H9 (cell line): ENCODE measurements at regions not wholly inside any gene's neighbourhood (a gene's known extent, or its start where the extent isn't known, plus 50 kb on each side); places are given as distances from the start of the nearest gene placed in this dataset.

Experiments
- DNase-seq: peaks from one replicate; pipeline ENCODE4 v3.0.0-alpha.2; 2017
- H2AFZ ChIP-seq: one replicate; pipeline ENCODE4 v1.6.1; 2013; ENCODE audit warnings: mild to moderate bottlenecking, low read length, control low read depth, moderate library complexity
- H2AK5ac ChIP-seq: 2 replicates; pipeline ENCODE4 v1.6.1; 2013; ENCODE audit warnings: low read length, control low read depth, mixed read lengths; ENCODE audit not compliant: insufficient read length
- H2BK120ac ChIP-seq: one replicate; pipeline ENCODE4 v1.6.1; 2013; ENCODE audit warnings: low read depth, mild to moderate bottlenecking, low read length, control low read depth, inconsistent platforms; ENCODE audit not compliant: poor library complexity, severe bottlenecking
- H2BK12ac ChIP-seq: 2 replicates; pipeline ENCODE4 v1.6.1; 2013; ENCODE audit warnings: low read length, control low read depth, mixed read lengths, low read depth; ENCODE audit not compliant: insufficient read length
- H2BK15ac ChIP-seq: 2 replicates; pipeline ENCODE4 v1.6.1; 2013; ENCODE audit warnings: low read depth, low read length, control low read depth
- H2BK20ac ChIP-seq: one replicate; pipeline ENCODE4 v1.6.1; 2013; ENCODE audit warnings: low read depth, mild to moderate bottlenecking, low read length, control low read depth, inconsistent platforms; ENCODE audit not compliant: poor library complexity, severe bottlenecking
- H2BK5ac ChIP-seq: 2 replicates; pipeline ENCODE4 v1.6.1; 2013; ENCODE audit warnings: low read length, control low read depth, mixed read lengths; ENCODE audit not compliant: insufficient read length
- H3K14ac ChIP-seq: 2 replicates; pipeline ENCODE4 v1.6.1; 2013; ENCODE audit warnings: low read length, control low read depth; ENCODE audit not compliant: insufficient read depth
- H3K18ac ChIP-seq: 2 replicates; pipeline ENCODE4 v1.6.1; 2013; ENCODE audit warnings: low read depth, mild to moderate bottlenecking, mixed read lengths, low read length, control low read depth; ENCODE audit not compliant: insufficient read length
- H3K23ac ChIP-seq: 2 replicates; pipeline ENCODE4 v1.6.1; 2013; ENCODE audit warnings: low read length, control low read depth, mixed read lengths, low read depth; ENCODE audit not compliant: insufficient read length
- H3K23me2 ChIP-seq: 2 replicates; pipeline ENCODE4 v1.6.1; 2013; ENCODE audit warnings: low read depth, mild to moderate bottlenecking, mixed read lengths, low read length, control low read depth; ENCODE audit not compliant: insufficient read length, poor library complexity, severe bottlenecking
- H3K27ac ChIP-seq: 2 replicates; pipeline ENCODE4 v1.5.1; 2013; ENCODE audit warnings: low read length, control low read depth, mixed read lengths, low read depth; ENCODE audit not compliant: insufficient read length
- H3K27me3 ChIP-seq: 2 replicates; pipeline ENCODE4 v1.6.1; 2013; ENCODE audit warnings: low read length, control low read depth, inconsistent platforms; ENCODE audit not compliant: insufficient read depth
- H3K4ac ChIP-seq: 2 replicates; pipeline ENCODE4 v1.6.1; 2013; ENCODE audit warnings: low read depth, mild to moderate bottlenecking, control low read depth, inconsistent platforms, low read length, moderate library complexity
- H3K4me1 ChIP-seq: 2 replicates; pipeline ENCODE4 v1.6.1; 2013; ENCODE audit warnings: low read length, control low read depth, inconsistent platforms; ENCODE audit not compliant: insufficient read depth
- H3K4me2 ChIP-seq: 2 replicates; pipeline ENCODE4 v1.6.1; 2013; ENCODE audit warnings: low read length, control low read depth, mixed read lengths; ENCODE audit not compliant: insufficient read length, insufficient read depth
- H3K56ac ChIP-seq: 2 replicates; pipeline ENCODE4 v1.6.1; 2013; ENCODE audit warnings: low read depth, mild to moderate bottlenecking, mixed read lengths, low read length, control low read depth; ENCODE audit not compliant: insufficient read length
- H3K79me1 ChIP-seq: 2 replicates; pipeline ENCODE4 v1.6.1; 2013; ENCODE audit warnings: low read depth, mild to moderate bottlenecking, moderate library complexity, low read length, control low read depth, inconsistent platforms; ENCODE audit not compliant: insufficient read depth, poor library complexity, severe bottlenecking
- H3K79me2 ChIP-seq: 2 replicates; pipeline ENCODE4 v1.6.1; 2013; ENCODE audit warnings: low read length, control low read depth, inconsistent platforms; ENCODE audit not compliant: insufficient read depth
- H3K9ac ChIP-seq: 2 replicates; pipeline ENCODE4 v1.6.1; 2013; ENCODE audit warnings: low read length, control low read depth, mixed read lengths; ENCODE audit not compliant: insufficient read length; ENCODE audit errors: extremely low read depth
- H3K9me3 ChIP-seq: one replicate; pipeline ENCODE4 v1.6.1; 2013; ENCODE audit warnings: low read depth, low read length, inconsistent platforms; ENCODE audit not compliant: control insufficient read depth
- H3T11ph ChIP-seq: one replicate; pipeline ENCODE4 v1.6.1; 2013; ENCODE audit warnings: mild to moderate bottlenecking, low read length, control low read depth, inconsistent platforms
- H4K20me1 ChIP-seq: one replicate; pipeline ENCODE4 v1.6.1; 2013; ENCODE audit not compliant: control insufficient read depth, insufficient read length, insufficient read depth
- H4K5ac ChIP-seq: 2 replicates; pipeline ENCODE4 v1.6.1; 2013; ENCODE audit warnings: low read depth, mild to moderate bottlenecking, mixed read lengths, low read length, control low read depth; ENCODE audit not compliant: insufficient read length
- H4K8ac ChIP-seq: replicated peaks from 2 replicates; pipeline ENCODE4 v1.6.1; 2013; ENCODE audit warnings: low read length, control low read depth, mixed read lengths, low read depth; ENCODE audit not compliant: insufficient read length
- H4K91ac ChIP-seq: 2 replicates; pipeline ENCODE4 v1.6.1; 2013; ENCODE audit warnings: low read depth, mild to moderate bottlenecking, moderate library complexity, mixed read lengths, low read length, control low read depth; ENCODE audit not compliant: insufficient read length
- H3K27ac Mint-ChIP-seq, 3 experiments: 2 replicates in 2 of 3; 3 replicates in 1 of 3; pipeline ENCODE4 v1.8.0; 2020 to 2021; ENCODE audit warnings: mixed read lengths in 3 of 3, mild to moderate bottlenecking in 1 of 3, moderate library complexity in 1 of 3
- H3K27me3 Mint-ChIP-seq: 2 replicates; pipeline ENCODE4 v1.8.0; 2021; ENCODE audit warnings: low read depth, mild to moderate bottlenecking, moderate library complexity, mixed read lengths
- H3K36me3 Mint-ChIP-seq, 3 experiments: 2 replicates in 2 of 3; 3 replicates in 1 of 3; pipeline ENCODE4 v1.8.0; 2020 to 2021; ENCODE audit warnings: low read depth in 3 of 3, mixed read lengths in 3 of 3; ENCODE audit not compliant: insufficient read depth in 1 of 3
- H3K4me1 Mint-ChIP-seq, 2 experiments: 2 replicates each; pipeline ENCODE4 v1.8.0; 2020; ENCODE audit warnings: mixed read lengths in 2 of 2
- H3K4me3 Mint-ChIP-seq, 2 experiments: 2 replicates in 1 of 2; 3 replicates in 1 of 2; pipeline ENCODE4 v1.8.0; 2020 to 2021; ENCODE audit warnings: mild to moderate bottlenecking in 2 of 2, mixed read lengths in 2 of 2, moderate library complexity in 1 of 2
- H3K9me3 Mint-ChIP-seq, 2 experiments: 2 replicates in 1 of 2; 3 replicates in 1 of 2; pipeline ENCODE4 v1.8.0; 2020; ENCODE audit warnings: mild to moderate bottlenecking in 2 of 2, mixed read lengths in 2 of 2, moderate library complexity in 1 of 2
- CTCF ChIP-seq: fragments of 200-600 bp; sonication (generic); conservative IDR thresholded peaks from 3 replicates; pipeline ENCODE4 v1.8.0; 2021; ENCODE audit warnings: antibody characterized with exemption, mild to moderate bottlenecking
- WGBS: extraction: QIAGEN DNeasy Blood & Tissue Kit; methylation state at CpG from one replicate; pipeline ENCODE4 v1.1.7; 2013; ENCODE audit warnings: missing lambda C conversion rate, low lambda C conversion rate, mixed read lengths; ENCODE audit not compliant: insufficient read length; ENCODE audit errors: extremely low coverage; 5-methylcytosine and 5-hydroxymethylcytosine counted together

GRCh38 chr12:62032870-62033269 lies 227.3 kb upstream of the USP15 start:
- Mint-ChIP-seq H3K4me3 (no peak overlapping the region), H3K27ac (no peak overlapping the region), H3K36me3 (no peaks in the 10 kb centered on the region), H3K27me3 (no peaks in the 10 kb centered on the region), H3K4me1 (no peaks in the 10 kb centered on the region), H3K9me3 (no peaks in the 10 kb centered on the region)
- no peak overlapping the region for H3K9ac ChIP-seq
- H3K56ac ChIP-seq = no peak overlapping the region
- H2AK5ac ChIP-seq = no peak overlapping the region
- H2BK20ac ChIP-seq = no peak overlapping the region
- H3K23ac ChIP-seq = no peak overlapping the region
- H3K27me3 ChIP-seq = no peaks in the 10 kb centered on the region
- WGBS = no CpG with 5 or more reads among the region's 2 CpGs
- TF ChIP-seq CTCF = no peak
- H3T11ph ChIP-seq = no peak overlapping the region
- H3K14ac ChIP-seq = no peak overlapping the region
- H3K27ac ChIP-seq = no peak overlapping the region
- no peaks in the 10 kb centered on the region for H3K79me2 ChIP-seq
- DNase-seq = no peak
- no peak overlapping the region for H2BK12ac ChIP-seq
- H4K8ac ChIP-seq = no peak overlapping the region
- H4K20me1 ChIP-seq = no peaks in the 10 kb centered on the region
- H2AFZ ChIP-seq = no peak overlapping the region
- H3K4me2 ChIP-seq = no peak overlapping the region
- H3K79me1 ChIP-seq = no peaks in the 10 kb centered on the region
- no peak overlapping the region for H2BK15ac ChIP-seq
- H3K18ac ChIP-seq = no peak overlapping the region
- H3K4ac ChIP-seq = no peak overlapping the region
- H3K4me1 ChIP-seq = no peaks in the 10 kb centered on the region
- H2BK5ac ChIP-seq = no peak overlapping the region
- H3K9me3 ChIP-seq = no peaks in the 10 kb centered on the region
- H2BK120ac ChIP-seq = no peak overlapping the region
- no peaks in the 10 kb centered on the region for H3K23me2 ChIP-seq
- H4K91ac ChIP-seq = no peak overlapping the region
- H4K5ac ChIP-seq = no peak overlapping the region
